ENCODE measurements at regions not wholly inside any gene's neighbourhood (a gene's known extent, or its start where the extent isn't known, plus 50 kb on each side); places are given as distances from the start of the nearest gene placed in this dataset.

GRCh38 chr20:7710440-7710839, 229.8 kb downstream of the HAO1 start:
- TF ChIP-seq, protein P1, sequence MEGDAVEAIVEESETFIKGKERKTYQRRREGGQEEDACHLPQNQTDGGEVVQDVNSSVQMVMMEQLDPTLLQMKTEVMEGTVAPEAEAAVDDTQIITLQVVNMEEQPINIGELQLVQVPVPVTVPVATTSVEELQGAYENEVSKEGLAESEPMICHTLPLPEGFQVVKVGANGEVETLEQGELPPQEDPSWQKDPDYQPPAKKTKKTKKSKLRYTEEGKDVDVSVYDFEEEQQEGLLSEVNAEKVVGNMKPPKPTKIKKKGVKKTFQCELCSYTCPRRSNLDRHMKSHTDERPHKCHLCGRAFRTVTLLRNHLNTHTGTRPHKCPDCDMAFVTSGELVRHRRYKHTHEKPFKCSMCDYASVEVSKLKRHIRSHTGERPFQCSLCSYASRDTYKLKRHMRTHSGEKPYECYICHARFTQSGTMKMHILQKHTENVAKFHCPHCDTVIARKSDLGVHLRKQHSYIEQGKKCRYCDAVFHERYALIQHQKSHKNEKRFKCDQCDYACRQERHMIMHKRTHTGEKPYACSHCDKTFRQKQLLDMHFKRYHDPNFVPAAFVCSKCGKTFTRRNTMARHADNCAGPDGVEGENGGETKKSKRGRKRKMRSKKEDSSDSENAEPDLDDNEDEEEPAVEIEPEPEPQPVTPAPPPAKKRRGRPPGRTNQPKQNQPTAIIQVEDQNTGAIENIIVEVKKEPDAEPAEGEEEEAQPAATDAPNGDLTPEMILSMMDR (IDR thresholded peaks at IDR 0.05), result no peak
- TF ChIP-seq POLR2A (IDR thresholded peaks at IDR 0.05), result no peak
- H3K9me3 ChIP-seq, result no peaks in the 10 kb centered on the region
- no peaks in the 10 kb centered on the region for H3K4me1 ChIP-seq
- no peak overlapping the region for H3K27ac ChIP-seq
- H3K36me3 ChIP-seq, result no peaks in the 10 kb centered on the region
- DNase-seq, result no peak
- H3K27me3 ChIP-seq, result no peaks in the 10 kb centered on the region
- H3K4me3 ChIP-seq, result no peak overlapping the region

- no peak overlapping the region for H3K4me3 ChIP-seq
- H3K36me3 ChIP-seq, result no peaks in the 10 kb centered on the region
- no peak for DNase-seq
- H3K27ac ChIP-seq, result no peak overlapping the region
- H3K27me3 ChIP-seq, result no peaks in the 10 kb centered on the region
- no peaks in the 10 kb centered on the region for H3K4me1 ChIP-seq
- no peaks in the 10 kb centered on the region for H3K9me3 ChIP-seq
- TF ChIP-seq, protein P1 (IDR thresholded peaks at IDR 0.05), result no peak
- no peak for TF ChIP-seq POLR2A (IDR thresholded peaks at IDR 0.05)
These were observed 227.6 kb downstream of the HAO1 start for GRCh38 chr20:7712661-7713060.

DNA sequence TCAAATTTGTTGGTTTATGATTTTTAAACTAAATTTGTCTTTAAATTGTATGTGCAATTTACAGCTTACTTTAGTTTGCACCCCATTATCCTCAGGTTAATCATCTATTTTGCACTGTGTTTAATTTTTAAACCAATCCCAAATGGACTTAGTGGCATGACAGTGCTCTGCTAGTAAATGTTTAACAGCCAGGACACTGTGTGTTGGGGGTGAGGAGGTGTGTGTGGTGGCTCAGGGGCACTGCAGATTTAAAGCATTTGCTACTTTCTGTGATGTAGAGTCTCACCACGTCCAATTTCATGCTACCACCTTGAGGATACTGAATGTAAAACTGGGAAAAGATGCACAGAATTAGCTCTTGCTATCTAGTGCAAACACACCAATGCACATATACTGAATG, 225.7 kb downstream of the HAO1 start:
- Histone ChIP-seq H3K27ac (no peak overlapping the region), H3K27me3 (no peaks in the 10 kb centered on the region), H3K4me1 (no peaks in the 10 kb centered on the region), H3K36me3 (no peaks in the 10 kb centered on the region), H3K9me3 (no peaks in the 10 kb centered on the region), H3K4me3 (no peak overlapping the region)
- TF ChIP-seq, protein P1 (IDR thresholded peaks at IDR 0.05), result no peak
- TF ChIP-seq POLR2A (IDR thresholded peaks at IDR 0.05), result no peak
- no peak for DNase-seq

GRCh38 chr20:7716286-7716972, 223.8 kb downstream of the HAO1 start:
- Histone ChIP-seq H3K27me3 (no peaks in the 10 kb centered on the region), H3K27ac (no peak overlapping the region), H3K4me3 (no peak overlapping the region), H3K36me3 (no peaks in the 10 kb centered on the region), H3K4me1 (no peaks in the 10 kb centered on the region), H3K9me3 (no peaks in the 10 kb centered on the region)
- no peak for DNase-seq
- TF ChIP-seq POLR2A (IDR thresholded peaks at IDR 0.05), result no peak
- TF ChIP-seq, protein P1 (IDR thresholded peaks at IDR 0.05), result no peak

DNA sequence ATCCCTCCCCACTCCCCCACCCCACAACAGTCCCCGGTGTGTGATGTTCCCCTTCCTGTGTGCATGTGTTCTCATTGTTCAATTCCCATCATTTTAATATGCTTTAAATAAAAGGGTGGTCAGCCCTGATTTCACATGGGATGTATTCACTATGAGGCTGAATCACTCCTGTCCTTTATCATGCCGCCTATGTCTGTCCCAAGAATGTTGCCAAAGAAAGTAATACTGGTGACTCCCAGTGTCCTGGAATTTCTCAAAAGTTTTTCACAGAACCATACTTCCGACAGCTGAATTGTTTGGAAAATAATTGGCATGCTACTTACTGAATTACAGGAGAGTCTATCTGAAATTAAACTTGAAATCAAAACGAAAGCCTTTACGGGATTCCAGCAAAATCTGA, 217.7 kb downstream of the HAO1 start:
- Histone ChIP-seq H3K27ac (no peak overlapping the region), H3K4me1 (no peaks in the 10 kb centered on the region), H3K27me3 (no peaks in the 10 kb centered on the region), H3K36me3 (no peaks in the 10 kb centered on the region), H3K4me3 (no peak overlapping the region), H3K9me3 (no peaks in the 10 kb centered on the region)
- TF ChIP-seq POLR2A (IDR thresholded peaks at IDR 0.05), result no peak
- TF ChIP-seq, protein P1 (IDR thresholded peaks at IDR 0.05), result no peak
- no peak for DNase-seq

GRCh38 chr20:7723284-7723683, 217.0 kb downstream of the HAO1 start:
- no peaks in the 10 kb centered on the region for H3K27me3 ChIP-seq
- DNase-seq, result no peak
- H3K4me1 ChIP-seq, result no peaks in the 10 kb centered on the region
- no peaks in the 10 kb centered on the region for H3K9me3 ChIP-seq
- no peak overlapping the region for H3K27ac ChIP-seq
- TF ChIP-seq, protein P1 (IDR thresholded peaks at IDR 0.05), result no peak
- TF ChIP-seq POLR2A (IDR thresholded peaks at IDR 0.05), result no peak
- H3K36me3 ChIP-seq, result no peaks in the 10 kb centered on the region
- H3K4me3 ChIP-seq, result no peak overlapping the region

All from Peyer's patch (tissue), 4 donors.